Lower lobe of right lung (tissue), 2 donors: ENCODE measurements at regions not wholly inside any gene's neighbourhood (a gene's known extent, or its start where the extent isn't known, plus 50 kb on each side); places are given as distances from the start of the nearest gene placed in this dataset.

Source experiments
- ATAC-seq, 2 donors: fragments of 200-7000 bp; cut with Tn5 transposase; one replicate each; pipeline ENCODE4 v1.9.1; 2020 to 2022; ENCODE audit warnings: mild to moderate bottlenecking in 2 of 2, moderate library complexity in 2 of 2
- DNase-seq: peaks from one replicate; pipeline ENCODE4 v3.0.0-alpha.2; 2020
- H3K27ac ChIP-seq: fragments of 200-600 bp; one replicate; pipeline ENCODE4 v1.8.0; 2022
- H3K27me3 ChIP-seq: fragments of 200-600 bp; one replicate; pipeline ENCODE4 v1.8.0; 2022; ENCODE audit warnings: low read depth
- H3K36me3 ChIP-seq: fragments of 200-600 bp; one replicate; pipeline ENCODE4 v1.8.0; 2022; ENCODE audit warnings: mild to moderate bottlenecking
- H3K4me1 ChIP-seq: fragments of 200-600 bp; one replicate; pipeline ENCODE4 v1.8.0; 2022
- H3K4me3 ChIP-seq: fragments of 200-600 bp; one replicate; pipeline ENCODE4 v1.8.0; 2022; ENCODE audit warnings: mild to moderate bottlenecking
- H3K9me3 ChIP-seq: fragments of 200-600 bp; one replicate; pipeline ENCODE4 v1.8.0; 2022
- CTCF ChIP-seq: fragments of 200-600 bp; IDR thresholded peaks from one replicate; pipeline ENCODE4 v1.8.0; 2022; ENCODE audit warnings: antibody characterized with exemption, mild to moderate bottlenecking
- intact Hi-C: fragments of 100-400 bp; cut with DNase I; formaldehyde crosslinking; loops from one replicate; pipeline ENCODE4 v1.11.0; 2022
- donor health status: DM: no; HTN: yes; CAD: no; lungs with severe emphysema.

GRCh38 chr14:87186737-87187136, 806.2 kb downstream of the GALC start:
- Histone ChIP-seq H3K4me1 (no peaks in the 10 kb centered on the region), H3K9me3 (no peaks in the 10 kb centered on the region), H3K27ac (no peak overlapping the region), H3K4me3 (no peak overlapping the region), H3K36me3 (no peaks in the 10 kb centered on the region), H3K27me3 (no peaks in the 10 kb centered on the region)
- TF ChIP-seq CTCF: no peak
- ATAC-seq: no peak
- intact Hi-C loops: no loop called here
- no peak for DNase-seq

GRCh38 chr14:87185961-87186560, 806.9 kb downstream of the GALC start:
- H3K36me3 ChIP-seq: no peaks in the 10 kb centered on the region
- no peak for TF ChIP-seq CTCF
- H3K27ac ChIP-seq: no peak overlapping the region
- no peaks in the 10 kb centered on the region for H3K4me1 ChIP-seq
- H3K4me3 ChIP-seq: no peak overlapping the region
- H3K27me3 ChIP-seq: no peaks in the 10 kb centered on the region
- no peaks in the 10 kb centered on the region for H3K9me3 ChIP-seq
- intact Hi-C loops: no loop called here
- no peak for DNase-seq
- no peak for ATAC-seq

GRCh38 chr14:87184180-87184579, 808.8 kb downstream of the GALC start:
- Histone ChIP-seq H3K27ac (no peak overlapping the region), H3K27me3 (no peaks in the 10 kb centered on the region), H3K9me3 (no peaks in the 10 kb centered on the region), H3K4me3 (no peak overlapping the region), H3K36me3 (no peaks in the 10 kb centered on the region), H3K4me1 (no peaks in the 10 kb centered on the region)
- DNase-seq (no peak), ATAC-seq (no peak)
- TF ChIP-seq CTCF: no peak
- intact Hi-C loops: no loop called here

GRCh38 chr14:87181288-87181687, 811.7 kb downstream of the GALC start:
- Histone ChIP-seq H3K27me3 (no peaks in the 10 kb centered on the region), H3K36me3 (no peaks in the 10 kb centered on the region), H3K4me3 (no peak overlapping the region), H3K4me1 (no peaks in the 10 kb centered on the region), H3K27ac (no peak overlapping the region), H3K9me3 (no peaks in the 10 kb centered on the region)
- no peak for ATAC-seq
- DNase-seq: no peak
- no peak for TF ChIP-seq CTCF
- intact Hi-C loops: no loop called here

GRCh38 chr14:87179936-87180335, 813.0 kb downstream of the GALC start:
- Histone ChIP-seq H3K9me3 (no peaks in the 10 kb centered on the region), H3K4me3 (no peak overlapping the region), H3K4me1 (no peaks in the 10 kb centered on the region), H3K27me3 (no peaks in the 10 kb centered on the region), H3K36me3 (no peaks in the 10 kb centered on the region), H3K27ac (no peak overlapping the region)
- TF ChIP-seq CTCF: no peak
- ATAC-seq (no peak), DNase-seq (no peak)
- intact Hi-C loops: no loop called here

GRCh38 chr14:87178277-87178676, 814.7 kb downstream of the GALC start:
- no peak overlapping the region for H3K27ac ChIP-seq
- no peaks in the 10 kb centered on the region for H3K36me3 ChIP-seq
- H3K4me1 ChIP-seq: no peaks in the 10 kb centered on the region
- H3K4me3 ChIP-seq: no peak overlapping the region
- ATAC-seq (no peak), DNase-seq (no peak)
- intact Hi-C loops: no loop called here
- no peaks in the 10 kb centered on the region for H3K27me3 ChIP-seq
- TF ChIP-seq CTCF: no peak
- no peaks in the 10 kb centered on the region for H3K9me3 ChIP-seq
